ENCODE measurements at regions not wholly inside any gene's neighbourhood (a gene's known extent, or its start where the extent isn't known, plus 50 kb on each side); places are given as distances from the start of the nearest gene placed in this dataset.

GRCh38 chr1:163697137-163697536 is 375.4 kb downstream of the NUF2 start:
- Histone ChIP-seq H3K27me3 (replicated peaks; ENCODE audit: control insufficient read depth, insufficient read depth, low read length) (no peaks in the 10 kb centered on the region), H3K4me1 (no peaks in the 10 kb centered on the region), H3K4me3 (ENCODE audit: low read depth, low read length) (no peak overlapping the region), H3K9me3 (no peaks in the 10 kb centered on the region), H3K36me3 (ENCODE audit: control insufficient read depth, insufficient read depth, low read length) (no peaks in the 10 kb centered on the region)
- no peak for TF ChIP-seq CTCF (IDR thresholded peaks at IDR 0.05; ENCODE audit: insufficient read depth in 1 of 2, low read depth in 1 of 2, low read length in 1 of 2, severe bottlenecking in 1 of 2, unreplicated experiment in 1 of 2)
- DNase-seq = no peak
- Mint-ChIP-seq H3K27ac (ENCODE audit: unreplicated experiment) (no peak overlapping the region), H3K36me3 (ENCODE audit: insufficient read depth, unreplicated experiment) (no peaks in the 10 kb centered on the region), H3K4me1 (ENCODE audit: low read depth, unreplicated experiment) (no peaks in the 10 kb centered on the region), H3K9me3 (ENCODE audit: unreplicated experiment) (no peaks in the 10 kb centered on the region), H3K4me3 (ENCODE audit: unreplicated experiment) (no peak overlapping the region), H3K27me3 (ENCODE audit: insufficient read depth, unreplicated experiment) (no peaks in the 10 kb centered on the region)
- BruUV-seq (replicated peaks) = no TSS peak
- intact Hi-C loops (cut with micrococcal nuclease; ENCODE audit: unreplicated experiment) = no loop called here
- ChIA-PET POLR2A (no interaction called here), CTCF (no interaction called here)

GRCh38 chr1:163701783-163702374 is 380.1 kb downstream of the NUF2 start:
- no peaks in the 10 kb centered on the region for H3K27me3 Mint-ChIP-seq (ENCODE audit: insufficient read depth, unreplicated experiment)
- no TSS peak for BruUV-seq (replicated peaks)
- H3K9me3 ChIP-seq = no peaks in the 10 kb centered on the region

GRCh38 chr1:163703794-163704193 is 382.0 kb downstream of the NUF2 start:
- BruUV-seq (replicated peaks) = no TSS peak
- no peak overlapping the region for H3K4me3 ChIP-seq (ENCODE audit: low read depth, low read length)

More at GRCh38 chr1:163701783-163702374, 380.1 kb downstream of the NUF2 start:
- no peaks in the 10 kb centered on the region for H3K4me1 ChIP-seq
- no peaks in the 10 kb centered on the region for H3K36me3 ChIP-seq (ENCODE audit: control insufficient read depth, insufficient read depth, low read length)
- H3K27me3 ChIP-seq (replicated peaks; ENCODE audit: control insufficient read depth, insufficient read depth, low read length) = no peaks in the 10 kb centered on the region
- Mint-ChIP-seq H3K4me1 (ENCODE audit: low read depth, unreplicated experiment) (no peaks in the 10 kb centered on the region), H3K27ac (ENCODE audit: unreplicated experiment) (no peak overlapping the region), H3K36me3 (ENCODE audit: insufficient read depth, unreplicated experiment) (no peaks in the 10 kb centered on the region), H3K9me3 (ENCODE audit: unreplicated experiment) (no peaks in the 10 kb centered on the region), H3K4me3 (ENCODE audit: unreplicated experiment) (no peak overlapping the region)
- no peak for DNase-seq
- TF ChIP-seq CTCF (IDR thresholded peaks at IDR 0.05; ENCODE audit: insufficient read depth in 1 of 2, low read depth in 1 of 2, low read length in 1 of 2, severe bottlenecking in 1 of 2, unreplicated experiment in 1 of 2) = no peak
- intact Hi-C loops (cut with micrococcal nuclease; ENCODE audit: unreplicated experiment) = loop anchor here (1.0 to 5.0 kb wide), 2 partner anchors 141 to 290 kb away; no protein-coding TSS in a partner anchor
- ChIA-PET CTCF (no interaction called here), POLR2A (no interaction called here)
- H3K4me3 ChIP-seq (ENCODE audit: low read depth, low read length) = no peak overlapping the region

More at GRCh38 chr1:163703794-163704193, 382.0 kb downstream of the NUF2 start:
- DNase-seq = no peak
- intact Hi-C loops (cut with micrococcal nuclease; ENCODE audit: unreplicated experiment) = loop anchor here (5.0 kb wide), 1 partner anchor 291 kb away; no protein-coding TSS in a partner anchor
- ChIA-PET CTCF (no interaction called here), POLR2A (no interaction called here)
- H3K9me3 Mint-ChIP-seq (ENCODE audit: unreplicated experiment) = no peaks in the 10 kb centered on the region
- TF ChIP-seq CTCF (IDR thresholded peaks at IDR 0.05; ENCODE audit: insufficient read depth in 1 of 2, low read depth in 1 of 2, low read length in 1 of 2, severe bottlenecking in 1 of 2, unreplicated experiment in 1 of 2) = no peak
- no peaks in the 10 kb centered on the region for H3K36me3 ChIP-seq (ENCODE audit: control insufficient read depth, insufficient read depth, low read length)
- H3K9me3 ChIP-seq = no peaks in the 10 kb centered on the region
- no peaks in the 10 kb centered on the region for H3K27me3 Mint-ChIP-seq (ENCODE audit: insufficient read depth, unreplicated experiment)
- H3K27ac Mint-ChIP-seq (ENCODE audit: unreplicated experiment) = no peak overlapping the region
- no peaks in the 10 kb centered on the region for H3K27me3 ChIP-seq (replicated peaks; ENCODE audit: control insufficient read depth, insufficient read depth, low read length)
- H3K36me3 Mint-ChIP-seq (ENCODE audit: insufficient read depth, unreplicated experiment) = no peaks in the 10 kb centered on the region
- no peaks in the 10 kb centered on the region for H3K4me1 ChIP-seq
- no peak overlapping the region for H3K4me3 Mint-ChIP-seq (ENCODE audit: unreplicated experiment)
- no peaks in the 10 kb centered on the region for H3K4me1 Mint-ChIP-seq (ENCODE audit: low read depth, unreplicated experiment)
